ENCODE measurements at regions not wholly inside any gene's neighbourhood (a gene's known extent, or its start where the extent isn't known, plus 50 kb on each side); places are given as distances from the start of the nearest gene placed in this dataset.

DNA sequence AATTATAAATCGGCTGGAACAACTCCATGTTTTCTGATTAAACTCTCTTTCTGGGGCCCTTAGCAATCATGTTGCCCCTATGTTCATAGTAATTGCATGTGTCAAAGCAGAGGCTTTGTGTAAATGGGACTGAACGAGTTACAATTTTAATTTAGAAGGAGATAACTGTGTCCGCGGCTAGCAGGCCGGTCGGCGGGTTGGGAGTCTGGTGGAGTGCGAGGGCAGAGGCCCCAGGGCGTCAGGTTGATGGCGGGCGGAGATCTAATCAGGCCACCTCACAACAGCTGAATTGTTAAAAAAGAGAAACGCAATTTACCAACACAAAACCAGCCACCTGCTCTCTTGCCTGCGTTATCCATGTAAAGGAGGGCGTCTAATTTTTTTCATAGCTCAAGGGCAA is 134.9 kb upstream of the LPCAT1 start (continued):
- TF ChIP-seq, protein P1, sequence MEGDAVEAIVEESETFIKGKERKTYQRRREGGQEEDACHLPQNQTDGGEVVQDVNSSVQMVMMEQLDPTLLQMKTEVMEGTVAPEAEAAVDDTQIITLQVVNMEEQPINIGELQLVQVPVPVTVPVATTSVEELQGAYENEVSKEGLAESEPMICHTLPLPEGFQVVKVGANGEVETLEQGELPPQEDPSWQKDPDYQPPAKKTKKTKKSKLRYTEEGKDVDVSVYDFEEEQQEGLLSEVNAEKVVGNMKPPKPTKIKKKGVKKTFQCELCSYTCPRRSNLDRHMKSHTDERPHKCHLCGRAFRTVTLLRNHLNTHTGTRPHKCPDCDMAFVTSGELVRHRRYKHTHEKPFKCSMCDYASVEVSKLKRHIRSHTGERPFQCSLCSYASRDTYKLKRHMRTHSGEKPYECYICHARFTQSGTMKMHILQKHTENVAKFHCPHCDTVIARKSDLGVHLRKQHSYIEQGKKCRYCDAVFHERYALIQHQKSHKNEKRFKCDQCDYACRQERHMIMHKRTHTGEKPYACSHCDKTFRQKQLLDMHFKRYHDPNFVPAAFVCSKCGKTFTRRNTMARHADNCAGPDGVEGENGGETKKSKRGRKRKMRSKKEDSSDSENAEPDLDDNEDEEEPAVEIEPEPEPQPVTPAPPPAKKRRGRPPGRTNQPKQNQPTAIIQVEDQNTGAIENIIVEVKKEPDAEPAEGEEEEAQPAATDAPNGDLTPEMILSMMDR (IDR thresholded peaks at IDR 0.05 in 2 of 3, conservative IDR thresholded peaks at IDR 0.05 in 1 of 3; ENCODE audit: borderline replicate concordance in 1 of 3, insufficient read depth in 1 of 3, low read depth in 2 of 3, low read length in 2 of 3): no peak
- no peak for TF ChIP-seq SIN3A (IDR thresholded peaks at IDR 0.05; ENCODE audit: low read depth)
- TF ChIP-seq RAD21 (IDR thresholded peaks at IDR 0.05; ENCODE audit: low read depth): no peak
- TF ChIP-seq, protein P2, sequence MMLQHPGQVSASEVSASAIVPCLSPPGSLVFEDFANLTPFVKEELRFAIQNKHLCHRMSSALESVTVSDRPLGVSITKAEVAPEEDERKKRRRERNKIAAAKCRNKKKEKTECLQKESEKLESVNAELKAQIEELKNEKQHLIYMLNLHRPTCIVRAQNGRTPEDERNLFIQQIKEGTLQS (IDR thresholded peaks at IDR 0.05): no peak
- TF ChIP-seq JUND (IDR thresholded peaks at IDR 0.05): no peak
- no peak for TF ChIP-seq YY1 (IDR thresholded peaks at IDR 0.05; ENCODE audit: extremely low read depth, insufficient replicate concordance, low read depth, low read length)
- no peak for TF ChIP-seq EGR1 (IDR thresholded peaks at IDR 0.05; ENCODE audit: low read depth)
- TF ChIP-seq POLR2A (IDR thresholded peaks at IDR 0.05; ENCODE audit: borderline replicate concordance, extremely low read depth, insufficient read depth, insufficient read length): no peak
- TF ChIP-seq ELF1 (IDR thresholded peaks at IDR 0.05; ENCODE audit: borderline replicate concordance, low read depth): no peak
- TF ChIP-seq POLR2AphosphoS5 (IDR thresholded peaks at IDR 0.05; ENCODE audit: low read depth, low read length): no peak

DNA sequence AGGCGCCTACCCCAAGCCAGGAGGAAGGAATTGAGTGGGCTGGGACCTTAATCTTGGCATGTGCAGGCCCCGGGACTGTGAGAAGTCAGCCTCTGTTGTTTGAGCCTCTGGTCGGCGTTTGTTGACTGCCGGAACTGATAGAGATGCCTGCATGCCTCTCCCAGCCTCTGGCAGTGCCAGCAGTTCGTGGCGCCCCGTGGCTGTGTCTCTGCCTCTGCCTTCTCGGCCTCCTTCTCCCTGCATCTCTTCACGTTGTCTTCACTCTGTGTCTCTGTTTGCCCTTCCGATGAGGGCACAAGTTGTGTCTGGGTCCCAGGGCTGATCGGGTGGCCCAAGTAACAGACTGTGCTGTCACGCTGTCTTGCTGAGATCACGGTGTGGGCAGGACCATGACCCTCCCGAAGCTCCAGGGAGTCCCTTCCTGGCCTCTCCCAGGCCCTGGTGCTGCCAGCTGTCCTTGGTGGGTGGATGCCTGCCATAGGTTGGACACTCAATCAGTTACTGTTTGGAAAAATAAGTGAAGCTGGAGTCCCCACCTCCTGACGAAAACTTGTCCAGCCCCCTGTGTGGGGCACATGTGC is 133.5 kb upstream of the LPCAT1 start:
- no peaks in the 10 kb centered on the region for H3K36me3 ChIP-seq (ENCODE audit: control insufficient read depth in 1 of 2, insufficient read depth in 2 of 2, low read length in 2 of 2)
- no peak overlapping the region for H3K4me2 ChIP-seq (ENCODE audit: low read length)
- H4K20me1 ChIP-seq (ENCODE audit: insufficient read depth): no peaks in the 10 kb centered on the region
- no peaks in the 10 kb centered on the region for H3K9me3 ChIP-seq (ENCODE audit: control insufficient read depth in 1 of 2, insufficient read depth in 1 of 2, low read depth in 1 of 2, low read length in 2 of 2)
- H3K27ac ChIP-seq (ENCODE audit: low read depth, low read length): no peak overlapping the region
- ChIA-PET POLR2A (no interaction called here), CTCF (no interaction called here), RAD21 (ENCODE audit: low non-redundant PET in 1 of 2, low total read pairs in 2 of 2, uncharacterized antibody in 2 of 2, unreplicated experiment in 2 of 2) (no interaction called here)
- no peak overlapping the region for H3K9ac ChIP-seq (ENCODE audit: low read length)
- BruUV-seq (replicated peaks): no TSS peak
- no peak for DNase-seq (ENCODE audit: low read depth, low spot score)
- peaks cover 0 to 9% of the 10 kb centered on the region in 2 experiments; a peak in 1 of 4 replicates for H3K4me1 ChIP-seq (ENCODE audit: control insufficient read depth in 1 of 2, insufficient read depth in 2 of 2, low read length in 2 of 2)
- no peaks in the 10 kb centered on the region for H3K79me2 ChIP-seq (ENCODE audit: insufficient read depth, low read length)
- no peak overlapping the region for H2AFZ ChIP-seq (ENCODE audit: low read depth, low read length, poor library complexity, severe bottlenecking)
- no peaks in the 10 kb centered on the region for H3K27me3 ChIP-seq (ENCODE audit: insufficient read depth, low read length)
- ATAC-seq: no peak
- intact Hi-C loops (cut with micrococcal nuclease): no loop called here
- no peak overlapping the region for H3K4me3 ChIP-seq (replicated peaks in 1 of 2; ENCODE audit: low read depth in 1 of 2, low read length in 2 of 2)
- no peaks in the 10 kb centered on the region for H3K9me2 ChIP-seq (ENCODE audit: insufficient read depth)
- TF ChIP-seq EGR1 (IDR thresholded peaks at IDR 0.05; ENCODE audit: low read depth) (no peak), FOSL1 (IDR thresholded peaks at IDR 0.05; ENCODE audit: low read depth) (no peak), EZH2 (IDR thresholded peaks at IDR 0.05) (no peak), SRF (IDR thresholded peaks at IDR 0.05; ENCODE audit: low read depth) (no peak), SIN3A (IDR thresholded peaks at IDR 0.05; ENCODE audit: low read depth) (no peak), SP1 (IDR thresholded peaks at IDR 0.05; ENCODE audit: low read depth) (no peak), ZNF274 (IDR thresholded peaks at IDR 0.05; ENCODE audit: low read depth, low read length) (no peak), CBX3 (IDR thresholded peaks at IDR 0.05; ENCODE audit: low read depth) (no peak), POLR2AphosphoS5 (IDR thresholded peaks at IDR 0.05; ENCODE audit: low read depth, low read length) (no peak), EZH2phosphoT487 (IDR thresholded peaks at IDR 0.05; ENCODE audit: borderline replicate concordance) (no peak), RAD21 (IDR thresholded peaks at IDR 0.05; ENCODE audit: low read depth) (no peak), POLR2A (IDR thresholded peaks at IDR 0.05; ENCODE audit: borderline replicate concordance, extremely low read depth, insufficient read depth, insufficient read length) (no peak), TCF7L2 (IDR thresholded peaks at IDR 0.05; ENCODE audit: borderline replicate concordance, extremely low read depth, insufficient read depth, insufficient read length) (no peak)
- TF ChIP-seq, protein P3, sequence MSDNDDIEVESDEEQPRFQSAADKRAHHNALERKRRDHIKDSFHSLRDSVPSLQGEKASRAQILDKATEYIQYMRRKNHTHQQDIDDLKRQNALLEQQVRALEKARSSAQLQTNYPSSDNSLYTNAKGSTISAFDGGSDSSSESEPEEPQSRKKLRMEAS (IDR thresholded peaks at IDR 0.05): no peak
- TF ChIP-seq, protein P4, sequence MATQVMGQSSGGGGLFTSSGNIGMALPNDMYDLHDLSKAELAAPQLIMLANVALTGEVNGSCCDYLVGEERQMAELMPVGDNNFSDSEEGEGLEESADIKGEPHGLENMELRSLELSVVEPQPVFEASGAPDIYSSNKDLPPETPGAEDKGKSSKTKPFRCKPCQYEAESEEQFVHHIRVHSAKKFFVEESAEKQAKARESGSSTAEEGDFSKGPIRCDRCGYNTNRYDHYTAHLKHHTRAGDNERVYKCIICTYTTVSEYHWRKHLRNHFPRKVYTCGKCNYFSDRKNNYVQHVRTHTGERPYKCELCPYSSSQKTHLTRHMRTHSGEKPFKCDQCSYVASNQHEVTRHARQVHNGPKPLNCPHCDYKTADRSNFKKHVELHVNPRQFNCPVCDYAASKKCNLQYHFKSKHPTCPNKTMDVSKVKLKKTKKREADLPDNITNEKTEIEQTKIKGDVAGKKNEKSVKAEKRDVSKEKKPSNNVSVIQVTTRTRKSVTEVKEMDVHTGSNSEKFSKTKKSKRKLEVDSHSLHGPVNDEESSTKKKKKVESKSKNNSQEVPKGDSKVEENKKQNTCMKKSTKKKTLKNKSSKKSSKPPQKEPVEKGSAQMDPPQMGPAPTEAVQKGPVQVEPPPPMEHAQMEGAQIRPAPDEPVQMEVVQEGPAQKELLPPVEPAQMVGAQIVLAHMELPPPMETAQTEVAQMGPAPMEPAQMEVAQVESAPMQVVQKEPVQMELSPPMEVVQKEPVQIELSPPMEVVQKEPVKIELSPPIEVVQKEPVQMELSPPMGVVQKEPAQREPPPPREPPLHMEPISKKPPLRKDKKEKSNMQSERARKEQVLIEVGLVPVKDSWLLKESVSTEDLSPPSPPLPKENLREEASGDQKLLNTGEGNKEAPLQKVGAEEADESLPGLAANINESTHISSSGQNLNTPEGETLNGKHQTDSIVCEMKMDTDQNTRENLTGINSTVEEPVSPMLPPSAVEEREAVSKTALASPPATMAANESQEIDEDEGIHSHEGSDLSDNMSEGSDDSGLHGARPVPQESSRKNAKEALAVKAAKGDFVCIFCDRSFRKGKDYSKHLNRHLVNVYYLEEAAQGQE (IDR thresholded peaks at IDR 0.05; ENCODE audit: low read depth): no peak
